ENCODE measurements at regions not wholly inside any gene's neighbourhood (a gene's known extent, or its start where the extent isn't known, plus 50 kb on each side); places are given as distances from the start of the nearest gene placed in this dataset.

DNA sequence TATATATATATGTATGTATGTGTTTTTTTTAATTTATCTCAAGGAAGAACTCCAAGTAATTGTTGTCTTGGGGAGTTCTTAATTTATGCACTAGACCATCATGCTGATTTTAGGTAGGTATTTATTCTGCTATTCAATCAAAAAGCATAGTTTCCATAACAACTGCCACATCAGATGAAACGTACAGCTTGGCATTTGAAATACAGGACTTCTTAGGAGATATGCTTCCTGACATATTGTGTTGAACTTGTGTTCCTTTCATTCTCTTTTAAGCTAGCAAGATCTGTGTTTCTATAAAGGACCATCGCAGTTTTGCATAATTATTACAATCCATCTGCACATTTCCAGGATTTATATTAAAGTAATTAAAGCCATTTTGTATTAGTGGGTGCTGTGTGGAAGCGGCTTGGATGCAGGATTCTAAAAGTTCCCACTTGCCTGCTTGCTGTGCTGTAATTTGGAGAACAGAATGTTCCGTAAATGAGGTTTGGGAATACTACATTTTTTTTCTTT is 343.5 kb upstream of the FANCL start:
- WGBS (ENCODE audit: insufficient coverage, low lambda C conversion rate): 100% methylated on average over 1 of the region's 4 CpGs
- H3K9me3 ChIP-seq (ENCODE audit: control insufficient read depth, low read depth, low read length): no peaks in the 10 kb centered on the region
- no peak overlapping the region for H3K4me3 ChIP-seq (ENCODE audit: low read length)
- H3K36me3 ChIP-seq (ENCODE audit: control insufficient read depth, insufficient read depth, low read length): no peaks in the 10 kb centered on the region
- H3K4me1 ChIP-seq (ENCODE audit: control insufficient read depth, insufficient read depth, low read length): no peaks in the 10 kb centered on the region
- no peaks in the 10 kb centered on the region for H3K27me3 ChIP-seq (ENCODE audit: control insufficient read depth, insufficient read depth, low read length)
- no peak for DNase-seq
- no peak overlapping the region for H3K27ac ChIP-seq (ENCODE audit: low read length)

DNA sequence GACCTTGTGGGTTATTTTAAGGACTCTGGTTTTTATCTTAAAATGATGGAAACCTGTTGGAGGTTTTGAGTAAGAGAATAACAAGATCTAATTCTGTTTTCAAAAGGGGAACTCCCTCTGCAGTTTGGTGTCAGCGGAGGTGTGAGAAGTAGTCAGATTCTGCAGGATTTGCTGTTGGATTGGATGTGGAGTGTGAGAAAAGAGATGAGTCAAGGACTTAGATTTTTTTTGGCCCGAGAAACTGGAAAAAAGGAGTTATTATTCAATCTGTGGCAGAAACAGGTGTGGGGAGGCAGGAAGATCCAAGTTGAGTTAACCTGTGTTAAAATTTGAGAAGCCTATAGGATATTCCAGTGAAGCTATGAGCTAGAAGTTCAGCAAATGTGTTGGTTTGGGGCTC is 337.2 kb upstream of the FANCL start:
- 90% methylated on average over 2 of the region's 2 CpGs for WGBS (ENCODE audit: insufficient coverage, low lambda C conversion rate)
- Histone ChIP-seq H3K4me1 (ENCODE audit: control insufficient read depth, insufficient read depth, low read length) (no peaks in the 10 kb centered on the region), H3K36me3 (ENCODE audit: control insufficient read depth, insufficient read depth, low read length) (no peaks in the 10 kb centered on the region), H3K9me3 (ENCODE audit: control insufficient read depth, low read depth, low read length) (no peaks in the 10 kb centered on the region), H3K4me3 (ENCODE audit: low read length) (no peak overlapping the region), H3K27ac (ENCODE audit: low read length) (no peak overlapping the region), H3K27me3 (ENCODE audit: control insufficient read depth, insufficient read depth, low read length) (no peaks in the 10 kb centered on the region)
- DNase-seq: no peak

DNA sequence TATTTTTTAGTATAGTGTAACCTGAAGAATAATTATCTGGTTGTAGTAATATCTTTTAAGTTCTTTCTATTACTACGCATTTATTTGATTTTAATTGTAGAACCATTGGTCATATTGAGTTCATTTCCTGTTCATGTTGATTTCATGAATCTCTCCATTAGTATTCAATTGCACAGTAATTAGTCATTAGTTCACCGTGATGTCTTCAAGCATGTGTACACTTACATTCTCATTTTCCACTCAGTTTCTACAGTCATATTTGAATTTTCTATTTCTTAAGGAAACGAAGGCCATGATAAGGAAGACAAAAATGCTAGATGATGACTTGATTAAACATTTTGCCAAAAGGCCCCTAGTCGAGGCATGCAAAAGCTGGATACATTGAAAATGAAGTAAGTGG is 333.7 kb upstream of the FANCL start:
- WGBS (ENCODE audit: insufficient coverage, low lambda C conversion rate): 100% methylated on average over 1 of the region's 4 CpGs
- H3K27ac ChIP-seq (ENCODE audit: low read length): no peak overlapping the region
- H3K4me1 ChIP-seq (ENCODE audit: control insufficient read depth, insufficient read depth, low read length): no peaks in the 10 kb centered on the region
- no peaks in the 10 kb centered on the region for H3K9me3 ChIP-seq (ENCODE audit: control insufficient read depth, low read depth, low read length)
- no peak for DNase-seq
- H3K4me3 ChIP-seq (ENCODE audit: low read length): no peak overlapping the region
- H3K36me3 ChIP-seq (ENCODE audit: control insufficient read depth, insufficient read depth, low read length): no peaks in the 10 kb centered on the region
- no peaks in the 10 kb centered on the region for H3K27me3 ChIP-seq (ENCODE audit: control insufficient read depth, insufficient read depth, low read length)

DNA sequence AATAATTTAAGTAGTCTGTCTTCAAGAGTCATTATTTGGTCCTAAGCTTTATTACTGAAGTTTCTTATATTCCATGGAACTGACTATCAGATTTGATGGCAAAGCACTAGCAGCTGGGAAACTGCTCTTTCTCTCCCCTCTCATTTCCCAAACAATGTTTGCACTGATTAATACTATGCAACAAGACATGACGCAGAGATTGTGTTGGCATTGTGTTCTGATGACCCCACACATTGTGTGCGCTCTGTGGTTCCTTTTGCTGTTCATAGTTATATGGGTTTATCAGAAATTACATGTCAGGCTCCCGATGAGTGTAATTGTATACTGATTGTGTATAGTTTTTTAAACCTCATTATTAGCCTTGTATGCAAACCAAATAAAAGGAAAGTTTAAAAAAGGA is 331.6 kb upstream of the FANCL start:
- no peaks in the 10 kb centered on the region for H3K4me1 ChIP-seq (ENCODE audit: control insufficient read depth, insufficient read depth, low read length)
- no peaks in the 10 kb centered on the region for H3K9me3 ChIP-seq (ENCODE audit: control insufficient read depth, low read depth, low read length)
- no CpG with 5 or more reads among the region's 3 CpGs for WGBS (ENCODE audit: insufficient coverage, low lambda C conversion rate)
- DNase-seq: no peak
- no peaks in the 10 kb centered on the region for H3K27me3 ChIP-seq (ENCODE audit: control insufficient read depth, insufficient read depth, low read length)
- H3K27ac ChIP-seq (ENCODE audit: low read length): no peak overlapping the region
- no peak overlapping the region for H3K4me3 ChIP-seq (ENCODE audit: low read length)
- no peaks in the 10 kb centered on the region for H3K36me3 ChIP-seq (ENCODE audit: control insufficient read depth, insufficient read depth, low read length)

DNA sequence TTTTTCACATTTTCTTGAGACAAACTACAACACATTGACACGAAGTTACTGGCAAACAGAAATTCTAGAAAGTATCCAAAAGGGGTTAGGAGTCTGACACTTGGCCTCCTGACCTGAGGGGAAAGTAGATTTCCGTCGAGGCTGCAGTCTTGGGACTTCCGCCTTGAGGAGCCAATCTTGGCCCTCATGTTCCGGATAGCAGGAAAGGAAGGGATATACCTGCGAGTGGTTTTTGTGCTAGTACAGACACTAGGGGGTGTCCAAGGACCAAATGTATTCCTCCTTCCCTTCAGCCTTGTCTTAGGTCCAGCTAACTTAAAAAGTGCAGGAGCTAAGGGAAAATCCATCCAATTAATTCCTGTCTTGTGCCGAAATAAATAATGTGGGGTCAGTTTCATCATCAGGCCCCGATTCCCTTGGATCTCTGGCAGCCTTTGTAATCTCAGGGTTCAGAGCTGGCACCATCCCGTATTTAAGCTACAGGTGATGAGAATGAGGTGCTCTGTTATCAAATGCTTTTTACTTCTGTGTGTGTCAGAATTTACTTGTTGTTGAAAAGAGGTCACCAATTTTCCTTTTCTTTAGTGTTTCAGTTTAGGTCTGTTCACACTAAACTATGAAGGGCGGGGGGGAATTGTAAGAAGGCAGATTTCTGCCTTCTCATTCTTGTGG is 330.2 kb upstream of the FANCL start:
- no peak overlapping the region for H3K27ac ChIP-seq (ENCODE audit: low read length)
- no peaks in the 10 kb centered on the region for H3K4me1 ChIP-seq (ENCODE audit: control insufficient read depth, insufficient read depth, low read length)
- WGBS (ENCODE audit: insufficient coverage, low lambda C conversion rate): no CpG with 5 or more reads among the region's 10 CpGs
- H3K27me3 ChIP-seq (ENCODE audit: control insufficient read depth, insufficient read depth, low read length): no peaks in the 10 kb centered on the region
- H3K36me3 ChIP-seq (ENCODE audit: control insufficient read depth, insufficient read depth, low read length): no peaks in the 10 kb centered on the region
- H3K9me3 ChIP-seq (ENCODE audit: control insufficient read depth, low read depth, low read length): no peaks in the 10 kb centered on the region
- H3K4me3 ChIP-seq (ENCODE audit: low read length): no peak overlapping the region
- peak; percentile 19 to 37 for DNase-seq

DNA sequence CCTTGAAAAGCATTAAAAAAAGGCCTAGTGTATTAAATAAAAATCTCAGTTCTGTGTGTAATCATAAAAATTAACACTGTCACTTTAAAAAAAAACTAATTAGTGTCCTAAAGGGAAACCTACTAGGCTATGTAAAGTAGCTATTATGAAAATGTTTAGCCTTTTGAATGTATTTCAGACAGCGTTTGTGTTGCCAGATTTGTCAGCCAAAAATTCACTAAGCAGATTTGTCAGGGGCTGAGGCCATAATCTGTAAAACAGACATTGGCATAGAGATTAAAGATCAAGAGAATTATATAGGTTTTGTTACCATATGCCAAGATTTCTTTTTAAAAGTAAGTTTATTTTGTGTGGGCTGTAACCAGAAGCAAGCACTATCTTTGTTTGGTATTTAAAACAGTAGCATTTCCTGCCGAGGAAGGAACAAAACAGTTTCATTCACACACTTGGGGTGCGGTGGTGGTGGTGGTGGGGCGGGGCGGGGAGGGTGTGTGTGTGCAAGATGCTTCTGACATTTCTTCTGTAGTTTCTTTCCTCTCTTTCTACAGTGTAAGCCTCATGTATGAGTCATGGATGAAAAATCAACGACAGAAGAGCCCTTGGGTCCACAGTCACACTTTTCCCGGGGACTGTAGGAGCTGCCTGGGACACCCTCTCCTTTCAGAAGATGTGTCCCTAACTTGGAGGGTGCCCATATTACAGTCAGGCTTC is 328.5 kb upstream of the FANCL start:
- DNase-seq: no peak
- Histone ChIP-seq H3K4me1 (ENCODE audit: control insufficient read depth, insufficient read depth, low read length) (no peaks in the 10 kb centered on the region), H3K27me3 (ENCODE audit: control insufficient read depth, insufficient read depth, low read length) (no peaks in the 10 kb centered on the region), H3K27ac (ENCODE audit: low read length) (no peak overlapping the region), H3K9me3 (ENCODE audit: control insufficient read depth, low read depth, low read length) (no peaks in the 10 kb centered on the region), H3K4me3 (ENCODE audit: low read length) (no peak overlapping the region), H3K36me3 (ENCODE audit: control insufficient read depth, insufficient read depth, low read length) (no peaks in the 10 kb centered on the region)
- no CpG with 5 or more reads among the region's 7 CpGs for WGBS (ENCODE audit: insufficient coverage, low lambda C conversion rate)

DNA sequence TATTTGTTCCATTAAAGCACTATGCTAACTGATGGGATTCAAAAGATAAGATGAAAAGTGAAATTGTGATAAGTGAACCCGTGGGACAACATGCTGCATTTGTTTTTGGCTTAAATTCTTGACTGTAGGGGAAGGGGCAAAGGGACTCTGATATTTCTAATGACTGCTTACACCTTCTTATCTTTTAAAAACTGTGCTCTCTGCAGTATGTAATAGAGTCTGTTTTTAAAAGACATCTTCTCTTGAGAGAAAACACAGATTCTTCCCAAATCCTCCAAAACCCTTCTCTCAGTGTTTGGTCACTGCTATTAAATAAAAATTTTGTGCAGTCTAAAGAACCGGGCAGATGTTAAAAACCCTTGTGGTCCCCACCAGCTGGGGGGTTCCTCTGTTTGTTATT is 327.8 kb upstream of the FANCL start:
- no peaks in the 10 kb centered on the region for H3K9me3 ChIP-seq (ENCODE audit: control insufficient read depth, low read depth, low read length)
- H3K27me3 ChIP-seq (ENCODE audit: control insufficient read depth, insufficient read depth, low read length): no peaks in the 10 kb centered on the region
- 50% methylated on average over 1 of the region's 2 CpGs for WGBS (ENCODE audit: insufficient coverage, low lambda C conversion rate)
- H3K4me3 ChIP-seq (ENCODE audit: low read length): no peak overlapping the region
- H3K36me3 ChIP-seq (ENCODE audit: control insufficient read depth, insufficient read depth, low read length): no peaks in the 10 kb centered on the region
- H3K4me1 ChIP-seq (ENCODE audit: control insufficient read depth, insufficient read depth, low read length): no peaks in the 10 kb centered on the region
- H3K27ac ChIP-seq (ENCODE audit: low read length): no peak overlapping the region
- DNase-seq: no peak

DNA sequence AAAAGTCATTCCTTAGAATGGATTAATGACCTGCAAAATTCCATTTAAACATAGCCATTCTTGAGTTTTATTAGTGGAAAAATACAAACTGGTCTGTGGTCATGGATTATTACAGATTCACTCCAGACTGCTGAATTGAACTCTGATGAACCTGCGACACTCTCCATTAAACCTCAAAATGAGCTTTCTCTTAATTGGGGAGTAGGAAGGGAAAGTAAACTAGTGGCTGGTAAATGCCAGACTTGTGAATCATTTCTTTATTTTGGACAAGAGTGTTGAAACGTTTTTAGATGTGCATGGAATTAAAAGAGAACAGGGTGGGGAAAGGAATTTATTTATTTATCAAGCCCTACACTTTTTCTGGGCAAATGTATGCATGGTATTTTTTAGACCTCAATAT is 321.2 kb upstream of the FANCL start:
- no peaks in the 10 kb centered on the region for H3K27me3 ChIP-seq (ENCODE audit: control insufficient read depth, insufficient read depth, low read length)
- no peak for DNase-seq
- no peak overlapping the region for H3K4me3 ChIP-seq (ENCODE audit: low read length)
- no peaks in the 10 kb centered on the region for H3K36me3 ChIP-seq (ENCODE audit: control insufficient read depth, insufficient read depth, low read length)
- H3K4me1 ChIP-seq (ENCODE audit: control insufficient read depth, insufficient read depth, low read length): no peaks in the 10 kb centered on the region
- no peak overlapping the region for H3K27ac ChIP-seq (ENCODE audit: low read length)
- H3K9me3 ChIP-seq (ENCODE audit: control insufficient read depth, low read depth, low read length): no peaks in the 10 kb centered on the region
- 67% methylated on average over 2 of the region's 2 CpGs for WGBS (ENCODE audit: insufficient coverage, low lambda C conversion rate)

DNA sequence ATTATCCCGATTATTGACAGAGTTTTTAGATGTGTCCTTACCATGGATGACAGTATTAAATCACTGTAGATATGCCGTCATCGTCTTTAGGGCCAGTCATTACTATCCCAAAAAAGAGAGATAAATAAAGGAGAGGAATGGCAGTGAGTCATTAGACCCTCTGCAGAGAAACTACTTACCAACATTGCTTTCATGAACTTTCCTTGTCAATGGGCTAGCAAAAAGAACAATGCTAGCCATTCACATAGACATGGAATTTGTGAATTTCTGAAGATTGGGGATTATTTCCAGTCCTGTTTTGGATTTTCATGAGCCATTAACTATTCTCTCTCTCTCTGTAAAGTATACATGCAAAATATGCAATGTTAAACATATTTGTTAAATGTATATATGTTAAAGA is 319.4 kb upstream of the FANCL start:
- WGBS (ENCODE audit: insufficient coverage, low lambda C conversion rate): no CpG with 5 or more reads among the region's 3 CpGs
- H3K27me3 ChIP-seq (ENCODE audit: control insufficient read depth, insufficient read depth, low read length): no peaks in the 10 kb centered on the region
- no peaks in the 10 kb centered on the region for H3K9me3 ChIP-seq (ENCODE audit: control insufficient read depth, low read depth, low read length)
- no peak overlapping the region for H3K27ac ChIP-seq (ENCODE audit: low read length)
- no peaks in the 10 kb centered on the region for H3K4me1 ChIP-seq (ENCODE audit: control insufficient read depth, insufficient read depth, low read length)
- H3K4me3 ChIP-seq (ENCODE audit: low read length): no peak overlapping the region
- H3K36me3 ChIP-seq (ENCODE audit: control insufficient read depth, insufficient read depth, low read length): no peaks in the 10 kb centered on the region
- no peak for DNase-seq

DNA sequence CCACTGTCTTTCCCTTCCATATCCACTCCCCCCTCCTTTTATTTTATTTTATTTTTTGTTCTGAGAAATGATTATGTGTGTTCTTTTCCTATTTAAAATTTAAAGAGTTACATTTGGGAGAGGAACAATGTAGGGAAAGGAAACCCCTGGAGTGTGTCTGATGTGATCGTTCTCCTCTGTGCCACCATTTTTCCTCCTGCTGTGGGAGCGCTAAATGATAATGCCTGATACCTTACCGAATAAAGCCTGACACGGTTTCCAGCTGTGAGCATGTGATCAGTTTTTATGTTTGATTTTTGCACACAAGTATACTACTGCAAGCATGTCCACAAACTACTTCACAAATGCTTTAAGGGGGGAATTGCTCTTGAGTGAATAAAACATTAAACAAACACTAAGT is 317.8 kb upstream of the FANCL start:
- H3K4me1 ChIP-seq (ENCODE audit: control insufficient read depth, insufficient read depth, low read length): no peaks in the 10 kb centered on the region
- no peak overlapping the region for H3K4me3 ChIP-seq (ENCODE audit: low read length)
- H3K27me3 ChIP-seq (ENCODE audit: control insufficient read depth, insufficient read depth, low read length): no peaks in the 10 kb centered on the region
- no peak for DNase-seq
- 40% methylated on average over 1 of the region's 4 CpGs for WGBS (ENCODE audit: insufficient coverage, low lambda C conversion rate)
- no peaks in the 10 kb centered on the region for H3K36me3 ChIP-seq (ENCODE audit: control insufficient read depth, insufficient read depth, low read length)
- no peaks in the 10 kb centered on the region for H3K9me3 ChIP-seq (ENCODE audit: control insufficient read depth, low read depth, low read length)
- no peak overlapping the region for H3K27ac ChIP-seq (ENCODE audit: low read length)

DNA sequence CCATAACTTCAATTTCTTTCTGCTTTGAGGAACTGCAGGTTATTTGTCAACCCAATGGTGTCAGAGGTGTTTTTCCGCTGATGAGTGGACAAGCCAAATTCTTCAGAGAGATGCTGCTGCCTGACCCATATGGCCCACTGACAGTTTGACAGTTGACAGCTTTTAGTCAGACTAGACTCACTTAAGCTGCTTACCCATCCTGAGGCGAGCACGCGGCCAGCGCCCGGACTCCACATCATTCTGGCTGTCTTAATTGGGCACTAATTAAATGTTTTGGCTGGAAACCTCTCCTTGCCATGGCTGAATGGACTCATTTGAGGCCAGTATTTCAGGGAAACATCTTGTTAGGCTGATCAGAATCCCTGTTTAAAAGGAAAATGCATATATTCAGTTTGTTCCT is 316.1 kb upstream of the FANCL start:
- DNase-seq: no peak
- H3K4me3 ChIP-seq (ENCODE audit: low read length): no peak overlapping the region
- no peaks in the 10 kb centered on the region for H3K36me3 ChIP-seq (ENCODE audit: control insufficient read depth, insufficient read depth, low read length)
- no peaks in the 10 kb centered on the region for H3K9me3 ChIP-seq (ENCODE audit: control insufficient read depth, low read depth, low read length)
- no peak overlapping the region for H3K27ac ChIP-seq (ENCODE audit: low read length)
- no CpG with 5 or more reads among the region's 6 CpGs for WGBS (ENCODE audit: insufficient coverage, low lambda C conversion rate)
- no peaks in the 10 kb centered on the region for H3K27me3 ChIP-seq (ENCODE audit: control insufficient read depth, insufficient read depth, low read length)
- H3K4me1 ChIP-seq (ENCODE audit: control insufficient read depth, insufficient read depth, low read length): no peaks in the 10 kb centered on the region

Measured in large intestine (tissue), 3 donors.